Heart left ventricle (tissue), 16 donors: ENCODE measurements at regions not wholly inside any gene's neighbourhood (a gene's known extent, or its start where the extent isn't known, plus 50 kb on each side); places are given as distances from the start of the nearest gene placed in this dataset.
A peak's percentile ranks its signal among the peaks of the same experiment; 100 is the strongest.

Experiments
- ATAC-seq, 4 donors: fragments of 200-7000 bp; cut with Tn5 transposase; one replicate each; pipeline ENCODE4 v1.9.1; 2020 to 2022; ENCODE audit warnings: moderate library complexity in 4 of 4, mild to moderate bottlenecking in 3 of 4, moderate number of reproducible peaks in 1 of 4
- DNase-seq, 5 donors: peaks; one replicate each; pipeline ENCODE4 v3.0.0-alpha.2; 2020
- H3K27ac ChIP-seq, 12 donors: fragments of 200-600 bp; sonication (generic) in 4 of 12; one replicate each; pipeline versions ENCODE4 v1.5.0 to v1.8.0; 2016 to 2022; ENCODE audit warnings: mild to moderate bottlenecking in 2 of 12
- H3K27me3 ChIP-seq, 9 donors: fragments of 200-600 bp; sonication (generic) in 2 of 9; one replicate each; pipeline versions ENCODE4 v1.5.1 to v1.8.0; 2016 to 2022; ENCODE audit warnings: mild to moderate bottlenecking in 3 of 9
- H3K36me3 ChIP-seq, 9 donors: fragments of 200-600 bp; sonication (generic) in 2 of 9; one replicate each; pipeline versions ENCODE4 v1.5.0 to v1.8.0; 2018 to 2022; ENCODE audit warnings: mild to moderate bottlenecking in 2 of 9
- H3K4me1 ChIP-seq, 12 donors: fragments of 200-600 bp; sonication (generic) in 4 of 12; one replicate each; pipeline versions ENCODE4 v1.5.0 to v1.8.0; 2016 to 2022; ENCODE audit warnings: mild to moderate bottlenecking in 3 of 12
- H3K4me3 ChIP-seq, 12 donors: fragments of 200-600 bp; sonication (generic) in 4 of 12; one replicate each; pipeline versions ENCODE4 v1.5.0 to v1.8.0; 2017 to 2022; ENCODE audit warnings: mild to moderate bottlenecking in 9 of 12, moderate library complexity in 4 of 12
- H3K9me3 ChIP-seq, 12 donors: fragments of 200-600 bp; sonication (generic) in 4 of 12; one replicate each; pipeline versions ENCODE4 v1.5.0 to v1.8.0; 2016 to 2022; ENCODE audit warnings: mild to moderate bottlenecking in 1 of 12
- CTCF ChIP-seq, 12 donors: fragments of 200-600 bp; sonication (generic) in 4 of 12; IDR thresholded peaks; one replicate each; pipeline versions ENCODE4 v1.5.0 to v1.8.0; 2018 to 2022; ENCODE audit warnings: antibody characterized with exemption in 12 of 12, mild to moderate bottlenecking in 5 of 12
- POLR2A ChIP-seq, 2 donors: fragments of 450-650 bp; IDR thresholded peaks; one replicate each; pipeline ENCODE4 v1.6.1; 2017; ENCODE audit warnings: antibody characterized with exemption in 2 of 2, mild to moderate bottlenecking in 2 of 2, moderate library complexity in 2 of 2
- WGBS, 4 donors: extraction: QIAGEN DNeasy Blood & Tissue Kit in 2 of 4; methylation state at CpG; one replicate each; pipeline versions ENCODE4 v1.1.5 to v1.1.7; 2013 to 2018; 5-methylcytosine and 5-hydroxymethylcytosine counted together
- intact Hi-C, 10 donors: fragments of 100-400 bp; cut with DNase I; formaldehyde crosslinking; loops; one replicate each; pipeline versions ENCODE4 v1.11.1 to v1.14.2; 2022
- donor health status: ischemic (EF 13 %, LVEDD 7.1; RV severe dilation, severe dysfunction).
- donor health status: healthy with polysubstance abuse.
- donor health status: DM: no; HTN: yes; CAD: no.
- donor health status: DM: no; HTN: no; CAD: no.
- donor health status: ischemic (EF 25% LVEDD 6.9; RV normal size, moderate dysfunction).
- donor health status: ischemic (EF 25% LVEDD 5.7; RV mildly dilated, moderate dysfunction).
- donor health status: healthy.
- donor health status: DM: yes; HTN: yes; CAD: no.
- donor health status: ischemic (EF 35%, LVEDD 5.7; RV mildly dilated, moderate dysfunction).
- donor health status: nonischemic (EF 11% LVEDD 7.7; RV severe dilation, severe dysfunction).
- donor health status: DM: yes; HTN: yes; CAD: no.
- donor health status: PGD.
- donor health status: ischemic (EF 29% LVEDD 5.4; RV normal size, mild dysfunction).
- donor health status: nonischemic (EF 23%, LVEDD 6.1; RV moderate dilation, normal function).

GRCh38 chr1:187053876-187054275, 225.1 kb downstream of the PLA2G4A start:
- DNase-seq (no peak), ATAC-seq (no peak)
- Histone ChIP-seq H3K36me3 (no peaks in the 10 kb centered on the region), H3K4me1 (peaks cover 0 to 5% (median 0%) of the 10 kb centered on the region in 12 donors), H3K27ac (no peak overlapping the region), H3K4me3 (no peak overlapping the region), H3K27me3 (no peaks in the 10 kb centered on the region), H3K9me3 (no peaks in the 10 kb centered on the region)
- TF ChIP-seq CTCF (IDR thresholded peaks at IDR 0.05) (no peak), POLR2A (IDR thresholded peaks at IDR 0.05) (no peak)
- 50 to 58% (median 56%) methylated on average over 4 of the region's 4 CpGs for WGBS, 4 donors
- intact Hi-C loops: loop anchor here in 2 of 10 donors (5.0 to 10.0 kb wide), 2 partner anchors 449 to 948 kb away; no protein-coding TSS in a partner anchor

GRCh38 chr1:187054862-187055757, 226.4 kb downstream of the PLA2G4A start:
- TF ChIP-seq POLR2A (IDR thresholded peaks at IDR 0.05) (no peak), CTCF (IDR thresholded peaks at IDR 0.05) (no peak)

GRCh38 chr1:187063271-187063670, 234.5 kb downstream of the PLA2G4A start:
- Histone ChIP-seq H3K36me3 (no peaks in the 10 kb centered on the region), H3K4me3 (no peak overlapping the region), H3K4me1 (no peaks in the 10 kb centered on the region), H3K27ac (no peak overlapping the region), H3K27me3 (no peaks in the 10 kb centered on the region), H3K9me3 (no peaks in the 10 kb centered on the region)
- TF ChIP-seq CTCF (IDR thresholded peaks at IDR 0.05) (no peak), POLR2A (IDR thresholded peaks at IDR 0.05) (no peak)
- ATAC-seq (no peak), DNase-seq (no peak)
- intact Hi-C loops: loop anchor here in 1 of 10 donors (10.0 kb wide), 1 partner anchor 62 kb away; no protein-coding TSS in a partner anchor
- 81 to 90% (median 82%) methylated on average over 2 of the region's 2 CpGs for WGBS, 4 donors

More at GRCh38 chr1:187054862-187055757, 226.4 kb downstream of the PLA2G4A start:
- ATAC-seq: no peak
- no peaks in the 10 kb centered on the region for H3K36me3 ChIP-seq
- no peak overlapping the region for H3K4me3 ChIP-seq
- WGBS, 4 donors: 67 to 75% (median 73%) methylated on average over 3 of the region's 3 CpGs
- H3K4me1 ChIP-seq: peaks cover 0 to 5% (median 0%) of the 10 kb centered on the region in 12 donors
- no peak overlapping the region for H3K27ac ChIP-seq
- intact Hi-C loops: loop anchor here in 2 of 10 donors (5.0 to 10.0 kb wide), 2 partner anchors 450 to 947 kb away; no protein-coding TSS in a partner anchor
- no peak for DNase-seq
- H3K27me3 ChIP-seq: no peaks in the 10 kb centered on the region
- no peaks in the 10 kb centered on the region for H3K9me3 ChIP-seq

GRCh38 chr1:187067160-187067559, 238.4 kb downstream of the PLA2G4A start:
- Histone ChIP-seq H3K4me3 (no peak overlapping the region), H3K27me3 (no peaks in the 10 kb centered on the region), H3K36me3 (no peaks in the 10 kb centered on the region), H3K4me1 (no peaks in the 10 kb centered on the region), H3K27ac (no peak overlapping the region), H3K9me3 (no peaks in the 10 kb centered on the region)
- TF ChIP-seq CTCF (IDR thresholded peaks at IDR 0.05) (no peak), POLR2A (IDR thresholded peaks at IDR 0.05) (no peak)
- intact Hi-C loops: loop anchor here in 1 of 10 donors (10.0 kb wide), 1 partner anchor 58 kb away; no protein-coding TSS in a partner anchor
- DNase-seq (peak in 3 of 5 donors; percentile 15 to 54 (median 24)), ATAC-seq (peak in 2 of 4 donors; percentile 48 to 57)
- WGBS, 4 donors: 79 to 90% (median 83%) methylated on average over 1 of the region's 1 CpG
